SK-N-SH treated with all-trans-retinoic acid at 6 μM for 48 hours (cell line): ENCODE measurements at regions not wholly inside any gene's neighbourhood (a gene's known extent, or its start where the extent isn't known, plus 50 kb on each side); places are given as distances from the start of the nearest gene placed in this dataset.

Experiments
- ARNTL ChIP-seq: fragments of 450-650 bp; formaldehyde crosslinking; IDR thresholded peaks from 2 replicates; pipeline ENCODE4 v1.5.0; 2020; ENCODE audit warnings: low read depth, mild to moderate bottlenecking, moderate library complexity, borderline replicate concordance
- ZFP3 ChIP-seq: fragments of 250-450 bp; sonication (Bioruptor Pico); IDR thresholded peaks from 2 replicates; pipeline ENCODE4 v1.5.0; 2020; ENCODE audit warnings: mild to moderate bottlenecking, moderate library complexity
- TF ChIP-seq, protein P1 (sequence below): fragments of 250-450 bp; sonication (Bioruptor Pico); IDR thresholded peaks from 2 replicates; pipeline ENCODE4 v1.5.0; 2020; ENCODE audit warnings: mild to moderate bottlenecking, moderate library complexity

DNA sequence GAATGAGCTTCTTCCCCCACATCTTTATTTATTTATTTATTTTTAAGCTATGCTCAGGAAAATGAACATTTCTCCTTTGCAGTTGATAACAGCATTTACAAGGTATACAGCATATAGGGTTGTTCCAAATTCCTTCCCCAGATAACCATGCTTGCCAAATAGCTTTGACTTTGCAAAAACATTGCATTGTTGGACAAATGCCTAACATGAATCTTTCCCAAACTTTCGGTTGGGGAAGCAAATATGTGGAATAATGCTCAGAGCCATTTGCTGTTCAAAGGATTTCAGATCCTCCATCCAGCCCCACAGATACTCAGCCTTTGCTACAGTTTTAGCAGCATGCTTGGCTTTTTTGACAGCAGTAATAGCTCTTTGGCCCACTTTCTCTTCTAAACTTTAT is 127.2 kb upstream of the AGA start:
- TF ChIP-seq, protein P1, sequence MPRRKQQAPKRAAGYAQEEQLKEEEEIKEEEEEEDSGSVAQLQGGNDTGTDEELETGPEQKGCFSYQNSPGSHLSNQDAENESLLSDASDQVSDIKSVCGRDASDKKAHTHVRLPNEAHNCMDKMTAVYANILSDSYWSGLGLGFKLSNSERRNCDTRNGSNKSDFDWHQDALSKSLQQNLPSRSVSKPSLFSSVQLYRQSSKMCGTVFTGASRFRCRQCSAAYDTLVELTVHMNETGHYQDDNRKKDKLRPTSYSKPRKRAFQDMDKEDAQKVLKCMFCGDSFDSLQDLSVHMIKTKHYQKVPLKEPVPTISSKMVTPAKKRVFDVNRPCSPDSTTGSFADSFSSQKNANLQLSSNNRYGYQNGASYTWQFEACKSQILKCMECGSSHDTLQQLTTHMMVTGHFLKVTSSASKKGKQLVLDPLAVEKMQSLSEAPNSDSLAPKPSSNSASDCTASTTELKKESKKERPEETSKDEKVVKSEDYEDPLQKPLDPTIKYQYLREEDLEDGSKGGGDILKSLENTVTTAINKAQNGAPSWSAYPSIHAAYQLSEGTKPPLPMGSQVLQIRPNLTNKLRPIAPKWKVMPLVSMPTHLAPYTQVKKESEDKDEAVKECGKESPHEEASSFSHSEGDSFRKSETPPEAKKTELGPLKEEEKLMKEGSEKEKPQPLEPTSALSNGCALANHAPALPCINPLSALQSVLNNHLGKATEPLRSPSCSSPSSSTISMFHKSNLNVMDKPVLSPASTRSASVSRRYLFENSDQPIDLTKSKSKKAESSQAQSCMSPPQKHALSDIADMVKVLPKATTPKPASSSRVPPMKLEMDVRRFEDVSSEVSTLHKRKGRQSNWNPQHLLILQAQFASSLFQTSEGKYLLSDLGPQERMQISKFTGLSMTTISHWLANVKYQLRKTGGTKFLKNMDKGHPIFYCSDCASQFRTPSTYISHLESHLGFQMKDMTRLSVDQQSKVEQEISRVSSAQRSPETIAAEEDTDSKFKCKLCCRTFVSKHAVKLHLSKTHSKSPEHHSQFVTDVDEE (CRISPR knock-in tag) = no peak
- TF ChIP-seq ZFP3 (CRISPR knock-in tag) (no peak), ARNTL (CRISPR knock-in tag) (no peak)
